ENCODE measurements at regions not wholly inside any gene's neighbourhood (a gene's known extent, or its start where the extent isn't known, plus 50 kb on each side); places are given as distances from the start of the nearest gene placed in this dataset.

GRCh38 chr14:45526715-45527549 is 273.9 kb upstream of the MIS18BP1 start:
- Histone ChIP-seq H3K4me3 (replicated peaks; ENCODE audit: insufficient read depth, low read length) (no peak overlapping the region), H3K27me3 (ENCODE audit: insufficient read depth, poor library complexity, severe bottlenecking) (peaks cover 2% of the 10 kb centered on the region), H3K27ac (replicated peaks) (no peak overlapping the region)
- DNase-seq (ENCODE audit: low read depth in 1 of 2, low spot score in 1 of 2), result peak; percentile 2 to 38
- TF ChIP-seq CTCF (IDR thresholded peaks at IDR 0.05; ENCODE audit: insufficient read depth, low read length) (peak; percentile 54), REST (IDR thresholded peaks at IDR 0.05; ENCODE audit: insufficient replicate concordance, low read depth) (no peak)

- no peaks in the 10 kb centered on the region for H3K27me3 ChIP-seq (ENCODE audit: insufficient read depth, poor library complexity, severe bottlenecking)
- no peak for DNase-seq (ENCODE audit: low read depth in 1 of 2, low spot score in 1 of 2)
- H3K4me3 ChIP-seq (replicated peaks; ENCODE audit: insufficient read depth, low read length), result no peak overlapping the region
- no peak overlapping the region for H3K27ac ChIP-seq (replicated peaks)
- TF ChIP-seq POLR2AphosphoS5 (IDR thresholded peaks at IDR 0.05; ENCODE audit: low read depth), result no peak
- TF ChIP-seq CTCF (IDR thresholded peaks at IDR 0.05; ENCODE audit: insufficient read depth, low read length), result no peak
- no peak for TF ChIP-seq GABPA (IDR thresholded peaks at IDR 0.05; ENCODE audit: low read depth)
- TF ChIP-seq SPI1 (IDR thresholded peaks at IDR 0.05; ENCODE audit: borderline replicate concordance, low read depth), result no peak
- TF ChIP-seq REST (IDR thresholded peaks at IDR 0.05; ENCODE audit: insufficient replicate concordance, low read depth), result no peak
These were observed 266.8 kb upstream of the MIS18BP1 start for GRCh38 chr14:45519766-45520165.

- no peaks in the 10 kb centered on the region for H3K27me3 ChIP-seq (ENCODE audit: insufficient read depth, poor library complexity, severe bottlenecking)
- H3K4me3 ChIP-seq (replicated peaks; ENCODE audit: insufficient read depth, low read length), result no peak overlapping the region
- DNase-seq (ENCODE audit: low read depth in 1 of 2, low spot score in 1 of 2), result no peak
- TF ChIP-seq GABPA (IDR thresholded peaks at IDR 0.05; ENCODE audit: low read depth), result no peak
- no peak for TF ChIP-seq CTCF (IDR thresholded peaks at IDR 0.05; ENCODE audit: insufficient read depth, low read length)
- no peak for TF ChIP-seq SPI1 (IDR thresholded peaks at IDR 0.05; ENCODE audit: borderline replicate concordance, low read depth)
- no peak for TF ChIP-seq POLR2AphosphoS5 (IDR thresholded peaks at IDR 0.05; ENCODE audit: low read depth)
- no peak for TF ChIP-seq REST (IDR thresholded peaks at IDR 0.05; ENCODE audit: insufficient replicate concordance, low read depth)
- no peak overlapping the region for H3K27ac ChIP-seq (replicated peaks)
These were observed 239.9 kb upstream of the MIS18BP1 start for GRCh38 chr14:45492876-45493275.

All from HL-60 (cell line).